ENCODE measurements at regions not wholly inside any gene's neighbourhood (a gene's known extent, or its start where the extent isn't known, plus 50 kb on each side); places are given as distances from the start of the nearest gene placed in this dataset.

- peak; percentile 48 for TF ChIP-seq CTCF (IDR thresholded peaks at IDR 0.05; ENCODE audit: control insufficient read depth, insufficient read depth, low read depth, low read length, missing control alignments)
- no peak for DNase-seq (ENCODE audit: low read depth)
Observed at GRCh38 chr12:127025545-127025944, 1241.4 kb upstream of the TMEM132C start.

GRCh38 chr12:127035011-127035879 lies 1231.7 kb upstream of the TMEM132C start:
- H3K4me3 ChIP-seq (ENCODE audit: control insufficient read depth, low read depth, low read length) = no peak overlapping the region
- DNase-seq (ENCODE audit: low read depth) = no peak
- no peak for TF ChIP-seq CTCF (IDR thresholded peaks at IDR 0.05; ENCODE audit: control insufficient read depth, insufficient read depth, low read depth, low read length, missing control alignments)

More at GRCh38 chr12:127025545-127025944, 1241.4 kb upstream of the TMEM132C start:
- H3K4me3 ChIP-seq (ENCODE audit: control insufficient read depth, low read depth, low read length) = no peak overlapping the region

- no peak for DNase-seq (ENCODE audit: low read depth)
- H3K4me3 ChIP-seq (ENCODE audit: control insufficient read depth, low read depth, low read length) = no peak overlapping the region
- no peak for TF ChIP-seq CTCF (IDR thresholded peaks at IDR 0.05; ENCODE audit: control insufficient read depth, insufficient read depth, low read depth, low read length, missing control alignments)
Observed at GRCh38 chr12:127038152-127038551, 1228.8 kb upstream of the TMEM132C start.

GRCh38 chr12:127038761-127039160 lies 1228.2 kb upstream of the TMEM132C start:
- no peak for DNase-seq (ENCODE audit: low read depth)
- no peak for TF ChIP-seq CTCF (IDR thresholded peaks at IDR 0.05; ENCODE audit: control insufficient read depth, insufficient read depth, low read depth, low read length, missing control alignments)
- H3K4me3 ChIP-seq (ENCODE audit: control insufficient read depth, low read depth, low read length) = no peak overlapping the region

GRCh38 chr12:127041985-127042625 lies 1224.9 kb upstream of the TMEM132C start:
- no peak for TF ChIP-seq CTCF (IDR thresholded peaks at IDR 0.05; ENCODE audit: control insufficient read depth, insufficient read depth, low read depth, low read length, missing control alignments)
- no peak overlapping the region for H3K4me3 ChIP-seq (ENCODE audit: control insufficient read depth, low read depth, low read length)
- DNase-seq (ENCODE audit: low read depth) = no peak

DNA sequence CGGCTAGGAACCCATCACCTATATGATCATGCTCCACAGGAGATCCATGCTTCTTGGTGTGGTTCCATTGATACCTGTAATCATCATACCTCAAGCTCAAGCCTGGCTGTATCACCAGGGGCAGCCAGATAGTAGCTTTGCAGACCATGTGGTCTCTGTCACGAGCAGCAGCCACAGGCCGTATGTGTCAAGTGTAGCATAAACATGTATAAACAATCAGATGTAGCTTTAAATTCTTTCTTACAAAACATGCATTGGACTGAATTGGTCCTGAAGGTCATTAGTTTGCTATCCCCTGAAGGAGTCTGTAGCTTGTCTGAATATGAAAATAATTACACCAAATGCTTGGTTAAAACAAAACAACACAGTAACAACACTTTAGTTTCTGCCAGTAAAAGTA lies 1223.2 kb upstream of the TMEM132C start:
- no peak for DNase-seq (ENCODE audit: low read depth)
- TF ChIP-seq CTCF (IDR thresholded peaks at IDR 0.05; ENCODE audit: control insufficient read depth, insufficient read depth, low read depth, low read length, missing control alignments) = no peak
- H3K4me3 ChIP-seq (ENCODE audit: control insufficient read depth, low read depth, low read length) = no peak overlapping the region
